ENCODE measurements at regions not wholly inside any gene's neighbourhood (a gene's known extent, or its start where the extent isn't known, plus 50 kb on each side); places are given as distances from the start of the nearest gene placed in this dataset.
A peak's percentile ranks its signal among the peaks of the same experiment; 100 is the strongest.

- DNase-seq (ENCODE audit: low read depth) (peak; percentile 65), FAIRE-seq (no peak)
- no peak for TF ChIP-seq CTCF (IDR thresholded peaks at IDR 0.05; ENCODE audit: insufficient read depth, low read length, severe bottlenecking)
- no peaks in the 10 kb centered on the region for H3K36me3 ChIP-seq (ENCODE audit: control insufficient read depth, insufficient read depth, low read length)
- H3K27me3 ChIP-seq (ENCODE audit: control insufficient read depth, insufficient read depth, low read length): peaks cover 10% of the 10 kb centered on the region
- H3K4me3 ChIP-seq (ENCODE audit: low read depth, low read length): no peak overlapping the region
Observed at GRCh38 chrX:139201924-139202323, 328.6 kb upstream of the F9 start.

GRCh38 chrX:139200793-139201192 lies 329.7 kb upstream of the F9 start:
- Histone ChIP-seq H3K27me3 (ENCODE audit: control insufficient read depth, insufficient read depth, low read length) (peaks cover 9% of the 10 kb centered on the region), H3K4me3 (ENCODE audit: low read depth, low read length) (no peak overlapping the region), H3K36me3 (ENCODE audit: control insufficient read depth, insufficient read depth, low read length) (no peaks in the 10 kb centered on the region)
- FAIRE-seq (no peak), DNase-seq (ENCODE audit: low read depth) (peak; percentile 45)
- TF ChIP-seq CTCF (IDR thresholded peaks at IDR 0.05; ENCODE audit: insufficient read depth, low read length, severe bottlenecking): no peak

GRCh38 chrX:139200346-139200745 lies 330.2 kb upstream of the F9 start:
- DNase-seq (ENCODE audit: low read depth) (no peak), FAIRE-seq (no peak)
- Histone ChIP-seq H3K36me3 (ENCODE audit: control insufficient read depth, insufficient read depth, low read length) (no peaks in the 10 kb centered on the region), H3K4me3 (ENCODE audit: low read depth, low read length) (no peak overlapping the region), H3K27me3 (ENCODE audit: control insufficient read depth, insufficient read depth, low read length) (peaks cover 9% of the 10 kb centered on the region)
- no peak for TF ChIP-seq CTCF (IDR thresholded peaks at IDR 0.05; ENCODE audit: insufficient read depth, low read length, severe bottlenecking)

GRCh38 chrX:139199933-139200332 lies 330.6 kb upstream of the F9 start:
- no peak for DNase-seq (ENCODE audit: low read depth)
- no peaks in the 10 kb centered on the region for H3K36me3 ChIP-seq (ENCODE audit: control insufficient read depth, insufficient read depth, low read length)
- H3K27me3 ChIP-seq (ENCODE audit: control insufficient read depth, insufficient read depth, low read length): peaks cover 6% of the 10 kb centered on the region
- H3K4me3 ChIP-seq (ENCODE audit: low read depth, low read length): no peak overlapping the region
- no peak for TF ChIP-seq CTCF (IDR thresholded peaks at IDR 0.05; ENCODE audit: insufficient read depth, low read length, severe bottlenecking)
- FAIRE-seq: no peak

- no peak for FAIRE-seq
Observed at GRCh38 chrX:139198936-139199335, 331.6 kb upstream of the F9 start.

More at GRCh38 chrX:139198936-139199335, 331.6 kb upstream of the F9 start:
- no peak for TF ChIP-seq CTCF (IDR thresholded peaks at IDR 0.05; ENCODE audit: insufficient read depth, low read length, severe bottlenecking)
- no peak for DNase-seq (ENCODE audit: low read depth)
- Histone ChIP-seq H3K36me3 (ENCODE audit: control insufficient read depth, insufficient read depth, low read length) (no peaks in the 10 kb centered on the region), H3K27me3 (ENCODE audit: control insufficient read depth, insufficient read depth, low read length) (peaks cover 6% of the 10 kb centered on the region), H3K4me3 (ENCODE audit: low read depth, low read length) (no peak overlapping the region)

Data from bronchial epithelial cell (primary cell).